ENCODE measurements at regions not wholly inside any gene's neighbourhood (a gene's known extent, or its start where the extent isn't known, plus 50 kb on each side); places are given as distances from the start of the nearest gene placed in this dataset.

DNA sequence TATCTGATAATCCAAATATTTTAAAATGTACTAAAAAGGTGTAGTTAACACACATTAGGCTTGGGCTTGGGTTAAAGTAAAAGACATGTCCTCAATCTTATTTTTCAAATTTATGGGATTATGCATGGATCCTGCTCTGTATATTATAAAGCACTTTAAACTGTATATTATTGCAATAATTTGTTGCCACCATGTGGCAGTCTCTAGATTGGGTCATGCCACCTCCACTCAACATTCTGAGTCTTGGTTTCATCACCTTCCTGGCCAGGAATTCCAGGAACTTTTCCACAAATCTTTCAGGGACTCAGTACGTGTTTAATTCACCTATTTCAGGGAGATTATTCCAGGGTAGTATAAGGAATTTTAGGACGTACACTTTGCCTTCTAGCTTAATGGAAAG is 695.5 kb downstream of the FAM181B start:
- no CpG with 5 or more reads among the region's 2 CpGs for WGBS, 2 experiments (ENCODE audit: extremely low coverage in 2 of 2, insufficient read length in 1 of 2)
- dilution Hi-C loops (cut with HindIII; ENCODE audit: low sequenced_read_pairs, unreplicated experiment) (no loop called here), intact Hi-C loops (cut with micrococcal nuclease) (no loop called here), in situ Hi-C loops (cut with MboI; ENCODE audit: low sequenced_read_pairs) (no loop called here)
- no peaks in the 10 kb centered on the region for H3K36me3 ChIP-seq (ENCODE audit: control insufficient read depth, insufficient read depth, low read length)
- no peak overlapping the region for H3K56ac ChIP-seq (ENCODE audit: extremely low read depth, insufficient read depth, low read length)
- H4K5ac ChIP-seq (ENCODE audit: low read depth, low read length) = no peak overlapping the region
- H3K79me1 ChIP-seq (ENCODE audit: low read depth in 1 of 2, low read length in 2 of 2) = no peaks in the 10 kb centered on the region
- H2AK5ac ChIP-seq (ENCODE audit: low read depth, low read length) = no peak overlapping the region
- H3K4me2 ChIP-seq (ENCODE audit: low read depth, low read length) = no peak overlapping the region
- no peaks in the 10 kb centered on the region for H3K9me3 ChIP-seq (ENCODE audit: control insufficient read depth, insufficient read depth, low read length)
- no TSS peak for BruUV-seq (replicated peaks)
- H4K20me1 ChIP-seq (ENCODE audit: insufficient read depth, low read length) = no peaks in the 10 kb centered on the region
- no peak overlapping the region for H3K27ac ChIP-seq (ENCODE audit: insufficient read depth, low read length)
- H4K8ac ChIP-seq (ENCODE audit: low read depth in 2 of 2, low read length in 2 of 2) = no peak overlapping the region
- H3K23ac ChIP-seq (ENCODE audit: low read depth, low read length) = no peak overlapping the region
- CTCF ChIA-PET = no interaction called here
- no peaks in the 10 kb centered on the region for H3K27me3 ChIP-seq (ENCODE audit: control insufficient read depth, insufficient read depth, low read length)
- no peak overlapping the region for H4K91ac ChIP-seq (ENCODE audit: insufficient read depth, low read depth, low read length)
- H2AK9ac ChIP-seq (replicated peaks; ENCODE audit: low read depth, low read length, poor library complexity) = no peak overlapping the region
- POLR2A ChIA-PET (ENCODE audit: unreplicated experiment) = no interaction called here
- H3K9me1 ChIP-seq (ENCODE audit: insufficient read depth, low read length) = no peaks in the 10 kb centered on the region
- H3K9ac ChIP-seq (ENCODE audit: low read depth, low read length) = no peak overlapping the region
- H3K4me3 ChIP-seq (ENCODE audit: insufficient read depth, low read depth, low read length) = no peak overlapping the region
- TF ChIP-seq NFE2L2 (IDR thresholded peaks at IDR 0.05; ENCODE audit: low read depth, low read length) = no peak
- no peak for TF ChIP-seq RFX5 (IDR thresholded peaks at IDR 0.05; ENCODE audit: low read depth, low read length)
- TF ChIP-seq MAFK (IDR thresholded peaks at IDR 0.05; ENCODE audit: low read depth, low read length) = no peak
- TF ChIP-seq, protein P1, sequence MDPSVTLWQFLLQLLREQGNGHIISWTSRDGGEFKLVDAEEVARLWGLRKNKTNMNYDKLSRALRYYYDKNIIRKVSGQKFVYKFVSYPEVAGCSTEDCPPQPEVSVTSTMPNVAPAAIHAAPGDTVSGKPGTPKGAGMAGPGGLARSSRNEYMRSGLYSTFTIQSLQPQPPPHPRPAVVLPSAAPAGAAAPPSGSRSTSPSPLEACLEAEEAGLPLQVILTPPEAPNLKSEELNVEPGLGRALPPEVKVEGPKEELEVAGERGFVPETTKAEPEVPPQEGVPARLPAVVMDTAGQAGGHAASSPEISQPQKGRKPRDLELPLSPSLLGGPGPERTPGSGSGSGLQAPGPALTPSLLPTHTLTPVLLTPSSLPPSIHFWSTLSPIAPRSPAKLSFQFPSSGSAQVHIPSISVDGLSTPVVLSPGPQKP (IDR thresholded peaks at IDR 0.05; ENCODE audit: borderline replicate concordance, low read depth, low read length) = no peak
- no peak for TF ChIP-seq POLR2A (IDR thresholded peaks at IDR 0.05; ENCODE audit: low read depth, low read length)
- no peak for TF ChIP-seq FOS (IDR thresholded peaks at IDR 0.05; ENCODE audit: low read depth, low read length)
- TF ChIP-seq, protein P2, sequence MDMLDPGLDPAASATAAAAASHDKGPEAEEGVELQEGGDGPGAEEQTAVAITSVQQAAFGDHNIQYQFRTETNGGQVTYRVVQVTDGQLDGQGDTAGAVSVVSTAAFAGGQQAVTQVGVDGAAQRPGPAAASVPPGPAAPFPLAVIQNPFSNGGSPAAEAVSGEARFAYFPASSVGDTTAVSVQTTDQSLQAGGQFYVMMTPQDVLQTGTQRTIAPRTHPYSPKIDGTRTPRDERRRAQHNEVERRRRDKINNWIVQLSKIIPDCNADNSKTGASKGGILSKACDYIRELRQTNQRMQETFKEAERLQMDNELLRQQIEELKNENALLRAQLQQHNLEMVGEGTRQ (IDR thresholded peaks at IDR 0.05; ENCODE audit: low read depth, low read length) = no peak
- no peak for TF ChIP-seq CEBPB (IDR thresholded peaks at IDR 0.05; ENCODE audit: low read depth, low read length)
- no peak for TF ChIP-seq RCOR1 (IDR thresholded peaks at IDR 0.05; ENCODE audit: insufficient replicate concordance, low read length)
- H3K14ac ChIP-seq (replicated peaks; ENCODE audit: low read depth, low read length) = no peak overlapping the region
- H2BK5ac ChIP-seq (ENCODE audit: low read depth, low read length, poor library complexity, severe bottlenecking) = no peak overlapping the region
- ATAC-seq (ENCODE audit: low read depth) (no peak), DNase-seq (no peak)
- no peak overlapping the region for H2BK120ac ChIP-seq (ENCODE audit: low read depth, low read length)
- H3K18ac ChIP-seq (ENCODE audit: low read depth, low read length) = no peak overlapping the region
- no peak overlapping the region for H2BK15ac ChIP-seq (ENCODE audit: low read depth, low read length)
- no peak overlapping the region for H2AFZ ChIP-seq (replicated peaks; ENCODE audit: low read length, poor library complexity)
- H3K4me1 ChIP-seq (ENCODE audit: control insufficient read depth, insufficient read depth, low read length) = no peaks in the 10 kb centered on the region
- H3K4ac ChIP-seq (ENCODE audit: low read depth, low read length) = no peak overlapping the region
- H2BK20ac ChIP-seq (ENCODE audit: low read depth, low read length) = no peak overlapping the region
